Loucy (cell line): ENCODE measurements at regions not wholly inside any gene's neighbourhood (a gene's known extent, or its start where the extent isn't known, plus 50 kb on each side); places are given as distances from the start of the nearest gene placed in this dataset.

Source experiments
- CTCF ChIP-seq: fragments of 200-600 bp; sonication (generic); conservative IDR thresholded peaks from 2 replicates; pipeline ENCODE4 v1.5.1; 2014; ENCODE audit warnings: mild to moderate bottlenecking, antibody characterized with exemption, low read length
- EZH2phosphoT487 ChIP-seq: fragments of 200-600 bp; IDR thresholded peaks from 2 replicates; pipeline ENCODE4 v1.6.1; 2018; ENCODE audit warnings: antibody characterized with exemption, mild to moderate bottlenecking, moderate library complexity, borderline replicate concordance

GRCh38 chr18:3329872-3330271 lies 67.9 kb downstream of the MYL12B start:
- TF ChIP-seq CTCF (no peak), EZH2phosphoT487 (no peak)
